GM21786 (cell line): ENCODE measurements at regions not wholly inside any gene's neighbourhood (a gene's known extent, or its start where the extent isn't known, plus 50 kb on each side); places are given as distances from the start of the nearest gene placed in this dataset.

ENCODE experiments used
- ATAC-seq: cut with Tn5 transposase; IDR thresholded peaks from one replicate; pipeline ENCODE4 v1.9.1; 2021; ENCODE audit not compliant: unreplicated experiment

GRCh38 chr6:99080191-99080590, 132.4 kb upstream of the FBXL4 start:
- ATAC-seq, result no peak

- no peak for ATAC-seq
Measured at GRCh38 chr6:99079058-99079457, 131.3 kb upstream of the FBXL4 start.

GRCh38 chr6:99073223-99073622, 125.5 kb upstream of the FBXL4 start:
- no peak for ATAC-seq

GRCh38 chr6:99066044-99066443, 118.3 kb upstream of the FBXL4 start:
- no peak for ATAC-seq

GRCh38 chr6:99064834-99065233, 117.1 kb upstream of the FBXL4 start:
- no peak for ATAC-seq

GRCh38 chr6:99036672-99037071, 88.9 kb upstream of the FBXL4 start:
- no peak for ATAC-seq

GRCh38 chr6:99032396-99032795, 84.7 kb upstream of the FBXL4 start:
- ATAC-seq, result no peak

GRCh38 chr6:99031957-99032356, 84.2 kb upstream of the FBXL4 start:
- ATAC-seq, result no peak

GRCh38 chr6:99030915-99031314, 83.2 kb upstream of the FBXL4 start:
- no peak for ATAC-seq

- ATAC-seq, result no peak
Measured at GRCh38 chr6:99026135-99026534, 78.4 kb upstream of the FBXL4 start.

GRCh38 chr6:99024089-99024488, 76.3 kb upstream of the FBXL4 start:
- ATAC-seq, result no peak

GRCh38 chr6:99022039-99022609, 74.4 kb upstream of the FBXL4 start:
- ATAC-seq, result no peak

- ATAC-seq, result no peak
Measured at GRCh38 chr6:99019381-99019780, 71.6 kb upstream of the FBXL4 start.

- ATAC-seq, result no peak
Measured at GRCh38 chr6:99017150-99017549, 69.4 kb upstream of the FBXL4 start.

- ATAC-seq, result no peak
Measured at GRCh38 chr6:99016355-99016754, 68.6 kb upstream of the FBXL4 start.

GRCh38 chr6:99014061-99014460, 66.3 kb upstream of the FBXL4 start:
- ATAC-seq, result no peak

- no peak for ATAC-seq
Measured at GRCh38 chr6:99013661-99014060, 65.9 kb upstream of the FBXL4 start.

- ATAC-seq, result no peak
Measured at GRCh38 chr6:99013145-99013544, 65.4 kb upstream of the FBXL4 start.

- ATAC-seq, result no peak
Measured at GRCh38 chr6:99011151-99011550, 63.4 kb upstream of the FBXL4 start.

- ATAC-seq, result no peak
Measured at GRCh38 chr6:99002831-99003230, 55.1 kb upstream of the FBXL4 start.

- ATAC-seq, result no peak
Measured at GRCh38 chr6:98998103-98998502, 50.4 kb upstream of the FBXL4 start.
